ENCODE measurements at regions not wholly inside any gene's neighbourhood (a gene's known extent, or its start where the extent isn't known, plus 50 kb on each side); places are given as distances from the start of the nearest gene placed in this dataset.

- H3K9ac ChIP-seq (ENCODE audit: low read length), result no peak overlapping the region
- no peak overlapping the region for H3K27ac ChIP-seq (ENCODE audit: low read length)
- no peaks in the 10 kb centered on the region for H3K79me2 ChIP-seq (replicated peaks; ENCODE audit: insufficient read depth, low read length)
- no peaks in the 10 kb centered on the region for H3K9me2 ChIP-seq (ENCODE audit: insufficient read depth, low read length)
- no peaks in the 10 kb centered on the region for H3K36me3 ChIP-seq (ENCODE audit: insufficient read depth, low read length)
- H2AFZ ChIP-seq (ENCODE audit: low read depth, low read length), result no peak overlapping the region
- H3K4me2 ChIP-seq (ENCODE audit: low read length), result no peak overlapping the region
- H3K27me3 ChIP-seq (ENCODE audit: insufficient read depth, low read depth, low read length), result no peaks in the 10 kb centered on the region
- H4K20me1 ChIP-seq (ENCODE audit: insufficient read depth), result no peaks in the 10 kb centered on the region
- no peaks in the 10 kb centered on the region for H3K9me3 ChIP-seq (ENCODE audit: low read length)
- TF ChIP-seq SMC3 (conservative IDR thresholded peaks at IDR 0.05; ENCODE audit: poor library complexity) (no peak), RAD21 (conservative IDR thresholded peaks at IDR 0.05) (no peak), EZH2 (IDR thresholded peaks at IDR 0.05; ENCODE audit: borderline replicate concordance, insufficient read depth, low read length, poor library complexity, severe bottlenecking) (no peak), MXI1 (conservative IDR thresholded peaks at IDR 0.05; ENCODE audit: poor library complexity, severe bottlenecking) (no peak)
- H3F3A ChIP-seq (ENCODE audit: insufficient read depth, low read length, poor library complexity, severe bottlenecking), result no peaks in the 10 kb centered on the region
- H3K4me3 ChIP-seq (ENCODE audit: low read length), result no peak overlapping the region
Measured at GRCh38 chr1:112044745-112045144, 55.3 kb upstream of the KCND3 start.

GRCh38 chr1:112046630-112047029, 57.2 kb upstream of the KCND3 start:
- H3K9me2 ChIP-seq (ENCODE audit: insufficient read depth, low read length), result no peaks in the 10 kb centered on the region
- no peaks in the 10 kb centered on the region for H3F3A ChIP-seq (ENCODE audit: insufficient read depth, low read length, poor library complexity, severe bottlenecking)
- H3K9ac ChIP-seq (ENCODE audit: low read length), result no peak overlapping the region
- H3K27ac ChIP-seq (ENCODE audit: low read length), result no peak overlapping the region
- no peaks in the 10 kb centered on the region for H3K27me3 ChIP-seq (ENCODE audit: insufficient read depth, low read depth, low read length)
- no peaks in the 10 kb centered on the region for H3K9me3 ChIP-seq (ENCODE audit: low read length)
- no peak for TF ChIP-seq TAF1 (IDR thresholded peaks at IDR 0.05; ENCODE audit: low read depth)
- no peak for TF ChIP-seq REST (IDR thresholded peaks at IDR 0.05; ENCODE audit: borderline replicate concordance)
- TF ChIP-seq POLR2AphosphoS5 (IDR thresholded peaks at IDR 0.05), result no peak
- TF ChIP-seq EP300 (conservative IDR thresholded peaks at IDR 0.05; ENCODE audit: poor library complexity, severe bottlenecking), result no peak
- no peak for TF ChIP-seq CTCF (IDR thresholded peaks at IDR 0.05; ENCODE audit: poor library complexity, severe bottlenecking)
- no peak for TF ChIP-seq RAD21 (conservative IDR thresholded peaks at IDR 0.05)
- no peak for TF ChIP-seq MXI1 (conservative IDR thresholded peaks at IDR 0.05; ENCODE audit: poor library complexity, severe bottlenecking)
- TF ChIP-seq SMC3 (conservative IDR thresholded peaks at IDR 0.05; ENCODE audit: poor library complexity), result no peak
- TF ChIP-seq EZH2 (IDR thresholded peaks at IDR 0.05; ENCODE audit: borderline replicate concordance, insufficient read depth, low read length, poor library complexity, severe bottlenecking), result no peak
- no peak overlapping the region for H2AFZ ChIP-seq (ENCODE audit: low read depth, low read length)
- H3K79me2 ChIP-seq (replicated peaks; ENCODE audit: insufficient read depth, low read length), result no peaks in the 10 kb centered on the region
- no peak overlapping the region for H3K4me3 ChIP-seq (ENCODE audit: low read length)
- H4K20me1 ChIP-seq (ENCODE audit: insufficient read depth), result no peaks in the 10 kb centered on the region
- H3K36me3 ChIP-seq (ENCODE audit: insufficient read depth, low read length), result no peaks in the 10 kb centered on the region
- H3K4me2 ChIP-seq (ENCODE audit: low read length), result no peak overlapping the region
